ENCODE measurements at regions not wholly inside any gene's neighbourhood (a gene's known extent, or its start where the extent isn't known, plus 50 kb on each side); places are given as distances from the start of the nearest gene placed in this dataset.
"Not testable (repeated sequence)": the region's sequence is repeated elsewhere in the genome, so short reads cannot be mapped to it uniquely, and the experiment has no call there.

DNA sequence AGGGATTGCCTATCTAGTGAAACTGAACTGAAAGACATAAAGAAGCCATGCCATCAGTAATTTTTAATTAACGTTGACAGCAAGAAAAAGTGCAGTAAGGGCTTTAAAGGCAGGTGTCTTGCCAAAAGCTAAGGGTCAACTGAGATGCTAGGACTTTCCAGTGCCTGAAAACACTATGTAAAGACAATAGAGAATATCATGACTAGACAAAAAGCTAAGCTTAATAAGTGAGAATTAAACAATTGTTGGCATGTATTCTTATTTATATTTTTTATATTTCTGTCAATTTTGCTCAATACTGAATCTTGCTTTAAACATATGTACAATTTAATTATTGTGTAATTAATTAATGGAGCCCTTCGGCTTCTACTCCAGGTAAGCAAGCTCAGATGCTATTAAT lies 803.1 kb downstream of the IGSF11 start:
- no peaks in the 10 kb centered on the region for H3K9me3 ChIP-seq
- no peak overlapping the region for H3K4me3 ChIP-seq
- intact Hi-C loops (cut with DNase I), result no loop called here
- H3K4me1 ChIP-seq (replicated peaks), result no peaks in the 10 kb centered on the region
- DNase-seq (ENCODE audit: low spot score), result no peak
- 78% methylated on average over 2 of the region's 2 CpGs for WGBS
- TF ChIP-seq POLR2A (IDR thresholded peaks at IDR 0.05) (no peak), POLR2AphosphoS5 (IDR thresholded peaks at IDR 0.05) (no peak)
- TF ChIP-seq, protein P1, sequence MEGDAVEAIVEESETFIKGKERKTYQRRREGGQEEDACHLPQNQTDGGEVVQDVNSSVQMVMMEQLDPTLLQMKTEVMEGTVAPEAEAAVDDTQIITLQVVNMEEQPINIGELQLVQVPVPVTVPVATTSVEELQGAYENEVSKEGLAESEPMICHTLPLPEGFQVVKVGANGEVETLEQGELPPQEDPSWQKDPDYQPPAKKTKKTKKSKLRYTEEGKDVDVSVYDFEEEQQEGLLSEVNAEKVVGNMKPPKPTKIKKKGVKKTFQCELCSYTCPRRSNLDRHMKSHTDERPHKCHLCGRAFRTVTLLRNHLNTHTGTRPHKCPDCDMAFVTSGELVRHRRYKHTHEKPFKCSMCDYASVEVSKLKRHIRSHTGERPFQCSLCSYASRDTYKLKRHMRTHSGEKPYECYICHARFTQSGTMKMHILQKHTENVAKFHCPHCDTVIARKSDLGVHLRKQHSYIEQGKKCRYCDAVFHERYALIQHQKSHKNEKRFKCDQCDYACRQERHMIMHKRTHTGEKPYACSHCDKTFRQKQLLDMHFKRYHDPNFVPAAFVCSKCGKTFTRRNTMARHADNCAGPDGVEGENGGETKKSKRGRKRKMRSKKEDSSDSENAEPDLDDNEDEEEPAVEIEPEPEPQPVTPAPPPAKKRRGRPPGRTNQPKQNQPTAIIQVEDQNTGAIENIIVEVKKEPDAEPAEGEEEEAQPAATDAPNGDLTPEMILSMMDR (IDR thresholded peaks at IDR 0.05), result no peak
- no peaks in the 10 kb centered on the region for H3K36me3 ChIP-seq
- no peak overlapping the region for H3K27ac ChIP-seq
- H3K27me3 ChIP-seq (replicated peaks; ENCODE audit: insufficient read depth), result no peaks in the 10 kb centered on the region

DNA sequence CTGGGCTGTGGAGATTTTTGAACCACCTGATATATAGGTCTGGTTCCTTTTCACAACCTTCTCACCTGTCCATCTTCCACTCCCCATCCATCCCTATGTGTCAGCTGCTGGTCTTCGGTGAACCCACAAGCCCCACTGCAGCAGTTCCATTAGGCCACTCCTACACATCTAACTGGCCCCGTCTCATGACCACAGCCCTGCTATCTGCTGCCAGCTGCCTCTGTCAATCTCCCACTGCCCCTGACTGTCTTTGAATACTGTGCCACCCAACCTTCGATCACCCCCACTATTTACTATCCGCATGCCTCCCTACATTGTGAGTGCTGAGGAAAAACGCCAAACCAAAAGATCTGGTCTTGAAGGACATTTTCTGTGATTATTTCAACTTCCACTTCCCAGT lies 795.4 kb downstream of the IGSF11 start:
- Histone ChIP-seq H3K36me3 (no peaks in the 10 kb centered on the region), H3K27me3 (replicated peaks; ENCODE audit: insufficient read depth) (no peaks in the 10 kb centered on the region), H3K4me3 (no peak overlapping the region), H3K27ac (no peak overlapping the region), H3K9me3 (no peaks in the 10 kb centered on the region), H3K4me1 (replicated peaks) (no peaks in the 10 kb centered on the region)
- TF ChIP-seq, protein P1 (IDR thresholded peaks at IDR 0.05), result no peak
- no peak for TF ChIP-seq POLR2AphosphoS5 (IDR thresholded peaks at IDR 0.05)
- DNase-seq (ENCODE audit: low spot score), result no peak
- 92% methylated on average over 4 of the region's 5 CpGs for WGBS
- intact Hi-C loops (cut with DNase I), result no loop called here

DNA sequence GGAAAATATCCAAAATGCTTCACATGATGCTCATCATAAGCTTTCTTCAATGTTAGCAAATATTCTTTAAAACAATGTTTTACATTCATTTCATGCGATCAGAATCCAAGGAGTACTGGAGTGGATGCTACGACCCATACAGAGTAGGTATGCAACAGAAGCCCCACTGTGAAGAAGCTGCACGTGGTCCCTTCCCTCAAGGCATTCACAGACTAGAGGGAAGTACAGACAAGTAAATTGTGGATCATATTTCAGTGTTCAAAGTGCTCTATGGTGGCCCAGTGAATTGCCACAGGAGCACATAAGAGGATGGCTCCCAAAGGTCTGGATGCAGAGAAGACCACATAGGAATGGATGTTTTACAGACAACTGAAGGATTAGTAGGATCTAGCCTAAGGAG lies 789.9 kb downstream of the IGSF11 start:
- no peaks in the 10 kb centered on the region for H3K27me3 ChIP-seq (replicated peaks; ENCODE audit: insufficient read depth)
- intact Hi-C loops (cut with DNase I), result no loop called here
- H3K27ac ChIP-seq, result no peak overlapping the region
- H3K36me3 ChIP-seq, result no peaks in the 10 kb centered on the region
- H3K9me3 ChIP-seq, result no peaks in the 10 kb centered on the region
- no peak for DNase-seq (ENCODE audit: low spot score)
- no peak for TF ChIP-seq POLR2AphosphoS5 (IDR thresholded peaks at IDR 0.05)
- TF ChIP-seq, protein P1 (IDR thresholded peaks at IDR 0.05), result no peak
- H3K4me1 ChIP-seq (replicated peaks), result no peaks in the 10 kb centered on the region
- 50% methylated on average over 3 of the region's 3 CpGs for WGBS
- no peak overlapping the region for H3K4me3 ChIP-seq

DNA sequence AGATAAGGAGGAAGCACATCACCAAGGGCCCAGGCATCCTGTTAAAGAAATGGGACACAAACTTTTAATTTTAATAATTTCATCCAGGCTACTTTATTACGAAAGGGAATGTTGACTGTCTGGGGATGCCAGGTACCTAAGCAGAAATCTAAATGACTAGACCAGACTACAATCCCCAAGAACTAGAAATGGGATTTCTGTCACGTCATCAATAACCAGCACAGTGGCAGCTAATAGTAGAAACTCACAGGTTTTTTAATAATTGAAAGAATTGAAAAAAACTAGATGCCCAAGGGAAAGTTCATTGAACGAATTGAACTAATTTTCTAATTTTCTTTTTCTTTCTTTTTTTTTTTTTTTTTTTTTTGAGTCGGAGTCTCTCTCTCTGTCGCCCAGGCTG lies 789.3 kb downstream of the IGSF11 start:
- no peak overlapping the region for H3K27ac ChIP-seq
- TF ChIP-seq POLR2AphosphoS5 (IDR thresholded peaks at IDR 0.05), result no peak
- TF ChIP-seq POLR2A (IDR thresholded peaks at IDR 0.05), result no peak
- TF ChIP-seq, protein P1 (IDR thresholded peaks at IDR 0.05), result no peak
- no peaks in the 10 kb centered on the region for H3K4me1 ChIP-seq (replicated peaks)
- intact Hi-C loops (cut with DNase I), result no loop called here
- no peak overlapping the region for H3K4me3 ChIP-seq
- H3K36me3 ChIP-seq, result no peaks in the 10 kb centered on the region
- DNase-seq (ENCODE audit: low spot score), result no peak
- no peaks in the 10 kb centered on the region for H3K27me3 ChIP-seq (replicated peaks; ENCODE audit: insufficient read depth)
- H3K9me3 ChIP-seq, result no peaks in the 10 kb centered on the region
- 95% methylated on average over 5 of the region's 5 CpGs for WGBS

DNA sequence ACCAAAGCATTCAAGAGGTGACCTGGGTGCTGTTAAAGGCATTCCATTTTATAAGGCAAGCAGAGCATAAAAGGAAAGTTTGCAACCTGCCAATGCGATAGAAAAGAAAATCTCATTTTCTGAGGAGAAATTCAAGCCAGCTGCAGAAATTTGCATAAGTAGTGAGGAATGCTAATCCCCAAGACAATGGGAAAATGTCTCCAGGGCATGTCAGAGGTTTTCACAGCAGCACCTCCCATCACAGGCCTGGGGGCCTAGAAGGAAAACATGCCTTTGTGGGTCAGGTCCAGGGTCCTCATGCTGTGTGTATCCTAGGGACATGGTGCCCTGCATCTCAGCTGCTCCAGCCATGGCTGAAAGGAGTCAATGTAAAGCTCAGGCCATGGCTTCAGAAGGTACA lies 775.8 kb downstream of the IGSF11 start:
- H3K36me3 ChIP-seq; H3K4me3 ChIP-seq; H3K4me1 ChIP-seq (replicated peaks); H3K27ac ChIP-seq; intact Hi-C loops (cut with DNase I); DNase-seq (ENCODE audit: low spot score); H3K27me3 ChIP-seq (replicated peaks; ENCODE audit: insufficient read depth); H3K9me3 ChIP-seq: not testable (repeated sequence)
- 100% methylated on average over 1 of the region's 1 CpG for WGBS

All from prostate gland (tissue), 2 donors.